GM19438 (cell line): ENCODE measurements at regions not wholly inside any gene's neighbourhood (a gene's known extent, or its start where the extent isn't known, plus 50 kb on each side); places are given as distances from the start of the nearest gene placed in this dataset.

Source experiments
- ATAC-seq: cut with Tn5 transposase; IDR thresholded peaks from one replicate; pipeline ENCODE4 v1.9.1; 2021; ENCODE audit warnings: low read depth; ENCODE audit not compliant: unreplicated experiment

DNA sequence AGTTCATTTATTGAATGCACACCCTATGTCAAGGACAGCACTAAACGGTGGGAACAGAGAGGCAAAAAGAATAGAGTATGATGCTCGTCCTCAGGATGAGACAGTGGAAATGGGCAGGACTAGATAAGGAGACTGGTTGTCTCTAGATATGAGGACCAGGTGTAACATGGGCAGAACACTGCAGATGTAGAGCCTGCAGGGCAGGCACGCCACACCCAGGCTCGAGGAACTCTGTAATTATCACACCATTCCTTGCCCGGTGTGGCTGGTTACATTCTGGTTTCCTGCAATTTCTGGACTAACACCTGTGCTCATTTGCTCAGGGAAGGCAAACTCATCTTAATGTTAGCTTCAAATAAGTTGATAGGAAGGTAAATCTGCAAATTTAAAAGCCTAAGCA, 334.4 kb downstream of the DHX15 start:
- ATAC-seq: no peak

DNA sequence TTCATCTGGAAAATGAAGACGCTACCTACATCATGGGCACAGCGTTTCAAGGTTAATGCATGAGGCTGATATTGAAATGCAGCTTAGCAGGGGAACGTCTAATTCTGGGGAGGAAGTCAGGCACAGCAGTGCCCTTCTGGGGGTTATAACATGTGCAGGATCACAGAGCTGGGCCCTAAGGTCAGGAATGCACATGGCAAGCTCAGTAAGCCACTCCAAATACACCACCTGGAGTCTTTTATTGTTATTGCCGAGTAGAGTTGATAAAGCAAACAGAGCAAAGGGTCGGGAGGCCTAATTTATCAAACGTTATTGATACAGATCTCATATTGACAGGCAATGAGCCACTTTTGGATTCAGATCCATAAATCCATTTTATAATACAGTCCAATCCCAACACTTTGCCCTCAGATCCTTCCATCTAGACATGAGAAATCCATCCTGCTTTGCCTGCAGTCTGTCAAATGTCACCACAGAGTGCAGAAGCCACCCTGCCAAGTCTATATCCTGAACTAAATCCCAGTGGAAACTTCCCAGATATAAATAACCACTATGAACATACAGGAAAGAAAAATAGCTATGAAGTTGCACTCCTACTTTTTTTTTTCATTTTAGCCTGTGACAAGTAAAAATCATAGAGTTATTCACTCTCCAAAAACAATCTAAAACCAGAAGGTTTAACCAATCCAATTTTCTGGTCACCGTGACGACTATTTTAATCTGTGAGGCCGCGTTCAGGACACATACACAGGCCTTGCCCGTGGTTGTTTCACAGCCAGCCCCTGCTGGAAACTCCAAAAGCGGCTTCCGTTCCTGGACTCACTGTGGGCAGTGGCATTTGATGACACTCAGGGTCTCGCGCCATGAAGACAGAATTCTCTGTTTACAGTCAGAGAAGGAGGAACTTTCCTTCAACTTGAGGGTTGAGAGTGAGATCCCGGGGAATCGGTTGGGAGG, 335.4 kb downstream of the DHX15 start:
- ATAC-seq: no peak

DNA sequence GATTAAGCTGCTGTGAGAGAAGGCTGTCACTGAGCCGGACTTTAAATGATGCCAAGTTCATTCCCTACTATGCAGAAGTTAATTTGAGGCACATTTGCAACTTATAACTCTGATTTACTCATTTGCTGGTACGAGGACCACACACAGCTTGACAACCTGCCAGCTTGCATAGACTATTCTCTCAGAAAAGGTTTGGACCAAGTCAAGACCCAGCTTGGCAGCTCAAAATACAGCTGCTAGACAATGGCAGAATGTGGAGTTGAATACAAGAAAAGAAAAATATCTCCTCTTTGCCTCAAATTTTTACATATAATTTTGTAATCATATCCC, 338.9 kb downstream of the DHX15 start:
- ATAC-seq: no peak

DNA sequence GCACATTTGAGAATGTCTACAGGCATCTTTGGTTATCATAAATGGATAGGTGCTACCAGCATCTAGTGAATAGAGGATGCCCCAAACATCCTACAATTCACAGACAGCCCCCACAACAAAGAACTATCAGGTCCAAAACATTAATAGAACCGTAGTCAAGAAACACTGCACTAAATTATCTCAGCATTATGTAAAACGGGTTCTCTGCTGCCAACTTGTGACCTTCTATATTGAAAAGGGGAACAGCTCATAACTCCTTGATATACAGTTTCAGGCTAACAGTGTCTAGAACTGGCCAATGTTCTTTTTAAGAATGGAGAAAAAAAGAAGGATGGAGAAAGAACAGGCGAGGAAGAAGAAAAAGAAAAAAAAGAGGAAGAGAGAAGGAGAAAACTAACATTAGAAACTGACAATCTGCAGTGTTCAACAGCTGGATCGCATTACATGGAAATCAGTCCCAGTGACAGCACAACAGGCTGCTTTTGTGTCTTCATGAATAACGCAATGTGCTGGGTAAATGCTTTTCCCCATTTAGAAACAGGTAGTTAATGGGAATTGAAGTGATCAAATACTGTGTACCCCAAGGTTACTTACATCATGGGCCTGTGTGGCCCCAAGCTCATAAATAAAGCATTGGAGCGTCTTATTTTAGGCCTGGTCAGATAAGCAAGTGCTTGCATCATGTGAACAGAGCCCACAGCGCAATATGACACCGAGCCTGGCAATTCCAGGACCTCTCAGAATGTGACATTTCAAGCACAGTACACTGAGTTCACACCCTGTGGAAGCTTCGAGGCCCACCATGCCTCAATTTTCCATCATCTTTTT, 339.5 kb downstream of the DHX15 start:
- no peak for ATAC-seq

DNA sequence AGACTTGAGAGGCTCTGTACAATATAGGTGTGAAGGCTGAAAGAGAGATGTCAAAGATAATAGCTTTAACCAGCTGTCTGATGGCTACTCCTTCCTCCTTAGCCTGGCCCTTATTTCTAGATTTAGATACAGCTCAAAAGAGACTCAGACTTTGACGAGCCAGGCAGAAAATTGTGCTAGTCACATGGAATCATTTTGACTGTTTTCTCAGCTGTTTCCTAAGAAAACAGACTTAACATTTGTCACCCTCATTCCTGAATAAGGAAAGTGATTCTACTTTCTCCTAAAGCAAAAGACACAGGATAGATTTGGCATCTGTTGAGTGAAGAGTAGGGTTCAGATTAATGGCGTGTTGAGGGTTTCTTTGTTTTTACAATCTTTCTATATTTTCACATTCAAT, 340.7 kb downstream of the DHX15 start:
- ATAC-seq: no peak

DNA sequence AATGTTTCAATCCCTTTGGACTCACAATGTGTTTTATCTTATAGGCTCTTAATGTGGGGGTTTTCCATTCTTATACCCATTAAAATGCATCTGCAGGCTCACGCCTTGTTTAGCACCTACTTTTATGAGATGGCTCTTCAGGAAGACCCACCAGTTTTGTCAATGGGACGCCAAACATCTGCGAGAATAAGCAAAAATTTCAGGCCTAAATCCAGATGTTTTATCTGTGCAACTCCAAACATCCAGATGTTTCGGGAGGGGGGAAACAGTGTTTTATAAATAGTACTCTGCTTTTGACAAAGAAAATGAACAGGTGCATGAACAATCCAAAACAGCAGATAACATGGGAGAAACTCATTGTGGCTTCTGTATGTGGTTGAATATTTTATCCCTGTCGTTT, 342.8 kb downstream of the DHX15 start:
- ATAC-seq: no peak

DNA sequence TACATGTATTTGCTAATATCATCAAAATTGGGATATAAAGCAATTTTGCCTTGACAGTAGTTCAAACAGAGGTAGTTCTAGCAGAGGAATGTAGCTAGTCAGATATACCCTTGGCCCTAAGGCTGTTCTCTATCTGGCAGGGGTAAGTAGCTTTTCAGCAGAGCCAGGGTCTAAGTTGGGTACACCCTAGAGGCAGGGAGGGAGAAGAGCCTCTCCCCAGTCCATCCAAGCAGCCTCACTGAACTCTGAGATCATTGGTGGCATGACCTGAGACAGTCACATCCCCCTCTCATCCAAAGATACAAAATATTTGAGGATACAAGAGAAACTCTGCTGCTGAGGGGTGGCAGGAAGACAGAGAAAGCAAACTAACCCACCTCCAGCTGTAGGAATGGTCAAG, 343.7 kb downstream of the DHX15 start:
- no peak for ATAC-seq

DNA sequence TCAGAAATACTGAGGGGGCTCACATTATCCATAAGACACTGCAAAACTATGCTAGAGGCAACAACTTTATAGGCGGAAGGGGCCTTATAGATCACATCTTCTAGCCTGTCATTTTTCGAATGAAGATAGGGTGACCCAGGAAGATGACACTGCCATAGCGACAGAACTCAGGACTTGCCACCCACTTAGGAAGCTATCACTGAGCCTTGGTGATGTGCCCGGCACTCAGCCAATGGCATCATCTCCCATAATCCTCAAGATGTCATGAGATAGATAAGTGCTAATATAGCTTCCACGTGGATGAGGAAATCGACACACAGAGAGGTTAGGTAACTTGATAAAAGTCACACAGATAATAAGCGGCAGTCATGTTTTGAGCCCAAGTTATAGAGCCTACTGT, 346.6 kb downstream of the DHX15 start:
- no peak for ATAC-seq

DNA sequence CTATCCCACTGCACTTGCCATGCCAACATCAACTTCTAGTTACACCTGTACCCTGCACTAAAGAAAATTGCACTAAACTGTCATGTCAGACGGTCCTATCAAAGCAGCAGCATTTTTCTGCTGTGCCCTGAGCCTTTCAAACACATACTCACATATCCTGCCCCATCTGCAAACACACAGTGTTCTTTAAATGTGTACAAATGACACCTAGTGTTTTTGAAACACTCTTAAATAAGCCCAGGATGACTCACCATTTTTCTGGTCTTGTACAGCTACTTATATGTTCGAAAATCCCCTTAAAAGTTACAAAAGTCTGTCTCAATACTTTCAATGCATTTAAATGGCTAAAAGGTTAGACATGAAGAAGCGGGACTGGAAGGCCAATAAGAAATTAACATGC, 346.7 kb upstream of the PPARGC1A start:
- no peak for ATAC-seq

DNA sequence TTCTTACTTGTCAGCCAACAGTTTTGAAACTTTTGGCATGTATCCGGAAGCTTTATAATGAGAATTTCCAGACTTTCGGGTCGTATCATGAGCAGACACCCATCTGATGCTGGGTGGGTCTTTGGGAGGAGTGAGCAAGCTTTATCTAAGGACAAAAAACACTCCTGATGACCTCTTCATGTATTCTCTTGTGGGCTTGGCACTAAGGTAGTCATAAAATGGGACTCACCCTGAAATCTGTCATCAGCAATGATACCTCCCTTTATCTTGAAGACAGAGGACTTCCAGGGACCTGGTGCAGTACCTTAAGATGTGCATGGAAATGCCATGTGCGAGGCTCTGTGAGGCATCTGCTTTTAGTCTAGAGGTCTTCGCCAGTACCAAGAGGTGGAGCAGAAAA, 346.3 kb upstream of the PPARGC1A start:
- no peak for ATAC-seq

DNA sequence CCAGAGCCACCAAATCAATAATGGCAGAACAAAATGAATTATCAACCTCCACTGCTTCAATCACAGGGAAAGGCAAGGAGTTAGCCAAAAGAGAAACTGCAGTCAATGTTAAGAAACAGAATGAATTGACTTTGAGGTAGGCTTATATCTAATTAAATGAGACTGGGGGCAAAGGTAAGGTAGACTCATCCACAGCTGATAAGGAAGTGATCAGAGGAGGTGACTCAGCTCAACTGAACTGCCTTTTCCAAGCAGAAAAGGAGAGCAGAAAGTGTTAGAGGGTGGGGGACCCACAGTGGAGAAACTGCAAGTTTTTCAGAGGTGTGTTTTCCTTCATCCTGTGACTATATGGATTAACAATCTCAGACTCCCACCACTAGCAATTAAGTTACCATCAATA, 345.8 kb upstream of the PPARGC1A start:
- no peak for ATAC-seq

DNA sequence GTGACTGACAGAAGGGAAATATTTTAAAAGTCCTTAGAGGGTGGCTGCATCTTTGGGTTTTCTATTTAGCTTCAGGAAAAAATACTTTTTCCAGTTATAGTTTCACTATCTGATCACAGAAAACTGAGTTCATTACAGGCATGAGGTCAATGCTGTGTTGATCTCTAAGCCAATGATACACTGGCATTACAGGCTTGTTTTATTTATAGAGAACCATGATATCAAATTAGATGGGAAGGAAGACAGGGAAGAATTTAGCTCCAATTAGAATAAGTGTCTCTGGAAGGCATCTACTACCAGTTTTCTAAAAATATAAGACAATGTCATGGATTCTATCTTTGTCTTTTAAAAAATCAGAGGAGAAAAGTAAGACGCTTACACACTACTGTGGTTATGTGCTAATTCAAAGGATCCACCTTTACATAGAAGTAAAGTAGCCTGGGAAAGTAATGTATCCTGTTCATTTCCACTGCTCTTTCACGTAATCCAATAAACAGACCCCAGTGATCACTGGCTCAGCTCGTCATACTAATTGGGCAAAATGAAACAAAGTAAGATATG, 344.5 kb upstream of the PPARGC1A start:
- ATAC-seq: no peak

DNA sequence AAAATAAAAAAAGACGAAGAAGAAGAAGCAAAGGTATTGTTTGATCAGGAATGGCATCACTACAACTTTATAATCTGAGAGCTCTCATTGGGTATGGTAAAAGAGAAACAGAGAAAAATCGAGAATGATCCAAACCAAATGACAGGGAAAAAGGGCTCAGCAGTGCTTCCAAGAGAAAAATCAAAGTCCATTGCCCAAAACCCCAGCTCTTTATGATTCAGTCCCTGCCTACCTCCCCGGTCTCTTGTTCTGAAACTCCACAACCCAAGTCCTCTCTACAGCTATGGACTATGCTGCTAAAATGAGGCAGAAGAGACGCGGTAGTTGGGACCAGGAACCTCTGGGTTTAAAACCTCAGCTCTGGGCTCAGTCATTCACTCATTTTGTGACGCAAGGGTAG, 341.1 kb upstream of the PPARGC1A start:
- no peak for ATAC-seq

DNA sequence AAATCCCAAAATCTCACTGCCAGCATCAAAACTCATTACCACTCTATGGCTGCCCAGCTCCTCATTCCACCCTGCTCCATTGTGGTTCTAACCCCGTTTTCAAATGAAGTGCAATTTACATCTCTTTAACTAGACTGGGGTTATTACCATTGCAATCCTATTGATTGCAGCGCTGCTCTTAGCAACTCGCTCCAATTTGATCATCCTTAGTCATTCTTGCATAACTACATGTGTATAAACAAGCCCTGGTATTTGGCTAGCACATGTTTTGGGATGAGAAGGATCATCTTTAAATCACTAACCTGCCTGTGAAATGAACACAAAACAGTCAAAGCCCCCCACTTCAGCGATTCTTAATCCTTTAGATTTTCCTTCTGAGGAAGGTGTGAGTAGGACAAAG, 340.1 kb upstream of the PPARGC1A start:
- no peak for ATAC-seq

DNA sequence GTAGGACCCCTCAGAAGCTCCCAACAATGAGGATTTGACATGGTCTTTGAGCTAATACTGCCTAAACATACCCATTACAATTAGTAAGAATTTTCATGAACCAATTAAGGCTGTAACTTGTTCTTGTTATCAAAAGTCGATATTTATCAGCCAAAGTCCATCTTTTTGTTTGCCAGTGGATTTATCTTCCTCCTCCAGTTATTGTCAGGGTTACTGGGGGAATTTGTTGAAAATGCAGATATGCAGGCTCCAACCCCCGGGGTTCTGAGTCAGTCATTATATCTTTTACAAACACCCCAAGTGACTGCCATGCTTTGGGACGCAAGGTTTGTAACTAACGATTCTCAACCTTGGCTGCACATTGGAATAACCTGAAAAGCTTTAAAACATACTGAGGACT, 338.8 kb upstream of the PPARGC1A start:
- no peak for ATAC-seq

DNA sequence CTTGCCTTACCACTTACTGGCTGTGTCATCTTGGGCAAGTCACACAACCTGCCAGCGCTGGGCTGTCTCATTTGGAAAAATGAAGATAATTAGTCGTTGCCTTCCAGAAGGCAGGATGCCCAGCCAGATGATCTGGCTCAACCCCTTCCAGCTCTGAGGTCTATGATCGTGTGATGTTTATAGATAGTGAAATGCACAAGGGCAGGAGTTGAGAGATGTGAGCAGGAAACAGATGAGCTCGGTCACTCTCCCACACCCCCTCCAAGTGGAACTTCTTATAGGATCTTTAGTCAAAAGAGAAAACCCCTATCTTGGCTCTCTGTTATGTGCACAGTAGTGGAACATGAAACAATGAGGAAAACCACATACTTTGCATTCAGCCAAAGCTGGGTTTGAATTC, 336.8 kb upstream of the PPARGC1A start:
- no peak for ATAC-seq

DNA sequence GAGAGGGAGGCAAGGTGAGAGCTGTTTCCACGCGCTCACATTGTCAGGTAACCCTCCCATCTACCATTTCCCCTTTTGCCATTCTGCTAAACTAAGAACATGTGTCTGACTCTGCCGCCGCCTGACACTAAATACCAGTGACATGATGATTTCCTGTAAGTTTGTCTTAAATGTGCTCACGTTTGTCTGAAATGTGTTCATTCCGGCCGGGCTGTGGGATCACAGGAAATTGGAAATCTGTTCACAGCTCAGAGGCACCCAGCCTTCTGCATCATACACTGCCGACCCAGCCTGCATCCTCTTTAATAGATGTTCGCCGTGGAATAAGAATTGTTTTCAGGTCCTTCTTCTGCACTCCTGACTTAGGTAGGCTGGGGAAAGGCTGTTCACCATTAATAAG, 336.2 kb upstream of the PPARGC1A start:
- ATAC-seq: no peak

DNA sequence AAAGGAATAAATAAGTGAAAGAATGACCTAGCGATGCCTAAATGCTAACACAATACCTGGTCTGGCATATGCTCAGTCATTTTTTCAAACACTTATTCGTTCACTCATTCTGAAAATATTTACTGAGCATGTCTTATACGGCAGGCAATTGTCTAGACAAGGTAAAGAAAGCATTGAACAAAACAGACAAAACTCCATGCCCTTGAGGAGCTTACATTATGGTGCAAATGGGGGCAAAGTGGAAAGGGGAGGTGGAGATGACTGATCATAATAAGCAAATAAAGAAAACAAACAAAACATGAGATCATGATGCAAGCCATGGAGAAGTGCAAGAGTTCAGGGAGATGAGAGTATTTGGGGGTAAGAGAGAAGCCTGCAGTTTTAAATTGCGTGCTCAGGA, 334.6 kb upstream of the PPARGC1A start:
- no peak for ATAC-seq

DNA sequence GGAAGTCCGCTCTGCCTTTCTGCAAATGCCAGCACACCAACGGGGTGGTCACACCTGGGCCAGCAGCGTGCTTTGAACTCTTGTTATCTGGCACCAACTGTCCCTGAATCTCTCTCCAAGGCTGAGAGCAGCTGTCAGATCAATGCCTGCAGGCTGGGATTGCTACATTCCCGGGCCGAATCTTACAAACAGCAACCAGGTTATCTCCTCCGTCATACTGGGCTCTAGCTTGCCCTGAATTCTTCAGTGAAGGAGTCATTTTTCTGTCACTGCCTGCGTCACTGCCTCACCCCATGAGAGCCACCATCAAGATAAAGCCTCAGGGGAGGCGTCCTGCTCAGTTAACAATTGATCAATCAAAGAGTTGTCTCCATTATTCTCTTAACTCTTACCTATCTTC, 329.4 kb upstream of the PPARGC1A start:
- ATAC-seq: no peak

DNA sequence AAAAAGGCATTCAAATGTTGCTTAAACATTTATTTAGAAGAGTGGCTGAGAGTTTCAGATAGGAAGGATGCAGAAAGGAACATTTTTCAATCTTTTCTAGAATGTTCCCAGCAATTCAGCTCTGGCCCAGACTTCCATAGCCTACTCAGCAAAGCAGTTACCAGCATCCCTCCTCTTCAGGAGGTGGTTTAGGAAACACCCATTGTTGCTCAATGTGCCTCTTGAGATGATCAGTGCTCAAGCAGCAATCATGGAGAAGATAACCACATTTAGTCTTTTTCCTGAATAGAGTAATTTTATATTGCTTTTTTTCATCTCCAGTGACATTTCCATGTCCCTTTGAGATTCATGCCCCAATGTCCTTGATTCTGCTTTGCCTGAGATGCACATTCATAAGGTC, 328.7 kb upstream of the PPARGC1A start:
- no peak for ATAC-seq

DNA sequence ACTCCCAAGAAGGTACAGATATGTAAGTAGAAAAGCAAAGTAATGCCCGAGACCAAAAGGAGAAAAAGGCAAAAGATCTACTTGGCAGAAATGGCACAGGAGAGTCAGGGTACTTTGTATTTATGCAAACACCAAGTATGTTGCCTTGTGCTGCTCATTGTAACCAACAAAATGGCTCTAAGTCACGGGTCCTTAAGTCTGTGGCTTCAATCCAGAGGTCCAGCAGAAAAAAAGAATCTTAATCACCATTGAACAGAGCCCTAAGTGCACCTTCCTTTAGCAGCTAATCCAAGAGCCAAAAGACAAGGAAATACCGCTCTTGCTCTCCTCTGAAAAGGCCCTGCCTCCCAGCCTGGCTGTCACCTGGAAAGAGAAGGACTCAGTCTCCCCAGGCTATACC, 324.9 kb upstream of the PPARGC1A start:
- ATAC-seq: no peak

DNA sequence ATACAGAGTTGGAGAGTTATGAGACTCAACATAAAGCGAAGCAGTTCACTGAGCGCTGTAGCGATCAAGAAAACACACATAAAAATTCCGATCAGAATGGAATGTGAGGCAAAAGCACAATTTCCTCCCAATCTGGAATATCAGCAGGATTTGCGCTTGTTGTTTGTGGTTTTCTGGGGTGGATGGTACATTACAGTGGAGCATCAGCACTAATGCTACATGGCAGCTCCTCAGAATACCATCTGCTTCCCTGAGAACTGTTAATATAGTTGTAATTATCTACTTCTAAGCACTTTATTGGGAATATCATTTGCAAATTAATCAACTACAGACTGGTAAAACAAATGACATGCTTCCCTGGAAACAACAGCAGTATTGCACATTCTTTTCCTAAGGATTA, 324.1 kb upstream of the PPARGC1A start:
- ATAC-seq: no peak
